MM.1S (cell line): ENCODE measurements at regions not wholly inside any gene's neighbourhood (a gene's known extent, or its start where the extent isn't known, plus 50 kb on each side); places are given as distances from the start of the nearest gene placed in this dataset.

ENCODE experiments used
- CTCF ChIP-seq: fragments of 300-600 bp; sonication (generic); IDR thresholded peaks from 2 replicates; pipeline ENCODE4 v1.5.1; 2016; ENCODE audit warnings: antibody characterized with exemption, low read length, mixed read lengths
- EZH2phosphoT487 ChIP-seq: fragments of 300-600 bp; sonication (generic); IDR thresholded peaks from 2 replicates; pipeline ENCODE4 v1.6.1; 2018; ENCODE audit warnings: antibody characterized with exemption, low read length

GRCh38 chr15:26032162-26032846 lies 169.2 kb upstream of the ATP10A start:
- TF ChIP-seq CTCF (no peak), EZH2phosphoT487 (no peak)
